Peyer's patch (tissue), 4 donors: ENCODE measurements at regions not wholly inside any gene's neighbourhood (a gene's known extent, or its start where the extent isn't known, plus 50 kb on each side); places are given as distances from the start of the nearest gene placed in this dataset.

Source experiments
- DNase-seq, 3 donors: peaks; one replicate each; pipeline ENCODE4 v3.0.0-alpha.2; 2017 to 2019
- H3K27ac ChIP-seq, 4 donors: fragments of 200-600 bp; sonication (generic); one replicate each; pipeline ENCODE4 v1.5.1; 2016 to 2019
- H3K27me3 ChIP-seq, 2 donors: fragments of 200-600 bp; sonication (generic); one replicate each; pipeline ENCODE4 v1.5.1; 2019
- H3K36me3 ChIP-seq, 3 donors: fragments of 200-600 bp; sonication (generic); one replicate each; pipeline ENCODE4 v1.5.1; 2016 to 2019
- H3K4me1 ChIP-seq, 4 donors: fragments of 200-600 bp; sonication (generic); one replicate each; pipeline ENCODE4 v1.5.1; 2016 to 2019
- H3K4me3 ChIP-seq, 4 donors: fragments of 200-600 bp; sonication (generic); 1 replicate in 3 of 4; 2 replicates in 1 of 4; pipeline ENCODE4 v1.5.1; 2016 to 2019; ENCODE audit warnings: mild to moderate bottlenecking in 1 of 4
- H3K9me3 ChIP-seq, 4 donors: fragments of 200-600 bp; sonication (generic); one replicate each; pipeline ENCODE4 v1.5.1; 2016 to 2019; ENCODE audit warnings: mild to moderate bottlenecking in 1 of 4
- CTCF ChIP-seq, 6 experiments: fragments of 450-650 bp in 4 of 6; fragments of 200-600 bp in 2 of 6; sonication (generic) in 1 of 6; IDR thresholded peaks; one replicate each; pipeline ENCODE4 v1.5.1; 2017 to 2019; ENCODE audit warnings: antibody characterized with exemption in 6 of 6, mild to moderate bottlenecking in 3 of 6, moderate library complexity in 1 of 6
- POLR2A ChIP-seq, 2 donors: fragments of 450-650 bp; IDR thresholded peaks; one replicate each; pipeline ENCODE4 v1.5.1; 2017; ENCODE audit warnings: antibody characterized with exemption in 2 of 2, mild to moderate bottlenecking in 2 of 2, moderate library complexity in 2 of 2

- H3K9me3 ChIP-seq = no peaks in the 10 kb centered on the region
- no peaks in the 10 kb centered on the region for H3K27me3 ChIP-seq
- no peak overlapping the region for H3K4me3 ChIP-seq
- TF ChIP-seq CTCF (IDR thresholded peaks at IDR 0.05) = no peak
- TF ChIP-seq POLR2A (IDR thresholded peaks at IDR 0.05) = no peak
- H3K27ac ChIP-seq = no peak overlapping the region
- no peaks in the 10 kb centered on the region for H3K36me3 ChIP-seq
- no peaks in the 10 kb centered on the region for H3K4me1 ChIP-seq
- no peak for DNase-seq
Measured at GRCh38 chr1:17890056-17890814, 135.1 kb downstream of the ACTL8 start.

- Histone ChIP-seq H3K36me3 (no peaks in the 10 kb centered on the region), H3K27me3 (no peaks in the 10 kb centered on the region), H3K9me3 (no peaks in the 10 kb centered on the region), H3K4me1 (no peaks in the 10 kb centered on the region), H3K4me3 (no peak overlapping the region), H3K27ac (no peak overlapping the region)
- TF ChIP-seq POLR2A (IDR thresholded peaks at IDR 0.05) = no peak
- TF ChIP-seq CTCF (IDR thresholded peaks at IDR 0.05) = no peak
- no peak for DNase-seq
Measured at GRCh38 chr1:17890815-17891191, 135.7 kb downstream of the ACTL8 start.

- Histone ChIP-seq H3K27me3 (no peaks in the 10 kb centered on the region), H3K4me1 (no peaks in the 10 kb centered on the region), H3K4me3 (no peak overlapping the region), H3K9me3 (no peaks in the 10 kb centered on the region), H3K36me3 (no peaks in the 10 kb centered on the region), H3K27ac (no peak overlapping the region)
- DNase-seq = no peak
- TF ChIP-seq CTCF (IDR thresholded peaks at IDR 0.05) = no peak
- TF ChIP-seq POLR2A (IDR thresholded peaks at IDR 0.05) = no peak
Measured at GRCh38 chr1:17891205-17892110, 136.3 kb downstream of the ACTL8 start.

- DNase-seq = no peak
- no peaks in the 10 kb centered on the region for H3K9me3 ChIP-seq
- H3K36me3 ChIP-seq = no peaks in the 10 kb centered on the region
- H3K27me3 ChIP-seq = no peaks in the 10 kb centered on the region
- TF ChIP-seq CTCF (IDR thresholded peaks at IDR 0.05) (no peak), POLR2A (IDR thresholded peaks at IDR 0.05) (no peak)
- no peak overlapping the region for H3K27ac ChIP-seq
- no peak overlapping the region for H3K4me3 ChIP-seq
- no peaks in the 10 kb centered on the region for H3K4me1 ChIP-seq
Measured at GRCh38 chr1:17892225-17892624, 137.1 kb downstream of the ACTL8 start.

GRCh38 chr1:17892851-17893250, 137.7 kb downstream of the ACTL8 start:
- peak in 1 of 3 donors; percentile 27 for DNase-seq
- Histone ChIP-seq H3K4me1 (no peaks in the 10 kb centered on the region), H3K9me3 (no peaks in the 10 kb centered on the region), H3K27ac (no peak overlapping the region), H3K27me3 (no peaks in the 10 kb centered on the region), H3K4me3 (no peak overlapping the region), H3K36me3 (no peaks in the 10 kb centered on the region)
- TF ChIP-seq CTCF (IDR thresholded peaks at IDR 0.05) = no peak
- no peak for TF ChIP-seq POLR2A (IDR thresholded peaks at IDR 0.05)
